Calu3 (cell line): ENCODE measurements at regions not wholly inside any gene's neighbourhood (a gene's known extent, or its start where the extent isn't known, plus 50 kb on each side); places are given as distances from the start of the nearest gene placed in this dataset.

Experiments used
- BruUV-seq: library from RNA; stranded (reverse); fragments of 400-500 nt; replicated peaks from 2 replicates; lab custom pipeline; 2021; lab: Mats Ljungman, UMichigan
- CTCF ChIA-PET: fragments of 300-600 bp; sonication (Branson Sonifier 250); formaldehyde crosslinking; loops from one replicate; lab custom pipeline; 2022; ENCODE audit warnings: antibody characterized with exemption; lab: Charles Lee
- DNase-seq: peaks from one replicate; pipeline ENCODE4 v3.0.0; 2022
- H3K27ac Mint-ChIP-seq: one replicate; pipeline ENCODE4 v1.8.0; 2022; ENCODE audit warnings: mixed read lengths; ENCODE audit not compliant: unreplicated experiment
- H3K27me3 Mint-ChIP-seq: one replicate; pipeline ENCODE4 v1.8.0; 2022; ENCODE audit warnings: mixed read lengths; ENCODE audit not compliant: unreplicated experiment
- H3K36me3 Mint-ChIP-seq: one replicate; pipeline ENCODE4 v1.8.0; 2022; ENCODE audit warnings: mild to moderate bottlenecking, moderate library complexity, mixed read lengths; ENCODE audit not compliant: insufficient read depth, unreplicated experiment
- H3K4me1 Mint-ChIP-seq: one replicate; pipeline ENCODE4 v1.8.0; 2022; ENCODE audit warnings: mild to moderate bottlenecking, low read depth, mixed read lengths; ENCODE audit not compliant: unreplicated experiment
- H3K4me3 Mint-ChIP-seq: one replicate; pipeline ENCODE4 v1.8.0; 2022; ENCODE audit warnings: mild to moderate bottlenecking, low read depth, moderate library complexity, mixed read lengths; ENCODE audit not compliant: unreplicated experiment
- H3K9me3 Mint-ChIP-seq: one replicate; pipeline ENCODE4 v1.8.0; 2022; ENCODE audit warnings: low read depth, mixed read lengths; ENCODE audit not compliant: unreplicated experiment
- intact Hi-C: fragments of 100-400 bp; cut with micrococcal nuclease; formaldehyde crosslinking; loops from one replicate; pipeline ENCODE4 v1.10.0; 2022; ENCODE audit not compliant: unreplicated experiment
- TF ChIP-seq, protein P1 (sequence below): fragments of 200-600 bp; IDR thresholded peaks from one replicate; pipeline ENCODE4 v1.8.0; 2022; ENCODE audit warnings: antibody characterized with exemption; ENCODE audit not compliant: unreplicated experiment

DNA sequence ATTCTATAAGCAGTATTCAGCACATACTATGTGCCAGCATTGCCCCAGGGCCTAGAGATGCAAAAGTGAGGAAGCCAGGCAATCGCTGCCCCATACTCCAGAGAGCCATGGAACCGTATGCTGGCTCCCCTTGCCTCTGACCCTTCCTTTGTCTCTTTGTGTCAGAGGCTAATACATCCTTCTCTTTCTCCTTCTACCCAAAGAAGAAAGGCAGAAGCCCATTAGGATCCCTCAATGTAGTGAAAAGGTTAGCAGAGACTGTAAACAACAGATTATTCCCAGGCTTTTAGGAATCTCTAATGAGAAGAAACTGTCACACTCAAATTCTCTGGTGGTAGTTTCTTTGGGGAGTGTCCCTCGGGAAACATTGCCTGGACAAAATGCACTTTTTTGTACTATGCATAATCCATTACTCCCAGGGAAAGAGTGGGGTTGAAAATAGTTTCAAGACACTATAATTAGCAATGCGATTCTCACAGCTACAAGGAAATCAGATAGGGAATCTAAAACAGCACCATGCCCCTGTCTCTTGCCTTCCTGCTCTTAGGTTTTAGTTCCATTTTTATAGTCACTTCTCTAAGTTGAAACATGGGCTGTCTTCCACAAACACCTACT, 325.2 kb upstream of the CNR1 start:
- Mint-ChIP-seq H3K27ac (no peak overlapping the region), H3K4me3 (no peak overlapping the region), H3K9me3 (no peaks in the 10 kb centered on the region), H3K27me3 (no peaks in the 10 kb centered on the region), H3K36me3 (no peaks in the 10 kb centered on the region), H3K4me1 (no peaks in the 10 kb centered on the region)
- intact Hi-C loops, result loop anchor here (5.0 kb wide), 1 partner anchor 291 kb away; no protein-coding TSS in a partner anchor
- TF ChIP-seq, protein P1, sequence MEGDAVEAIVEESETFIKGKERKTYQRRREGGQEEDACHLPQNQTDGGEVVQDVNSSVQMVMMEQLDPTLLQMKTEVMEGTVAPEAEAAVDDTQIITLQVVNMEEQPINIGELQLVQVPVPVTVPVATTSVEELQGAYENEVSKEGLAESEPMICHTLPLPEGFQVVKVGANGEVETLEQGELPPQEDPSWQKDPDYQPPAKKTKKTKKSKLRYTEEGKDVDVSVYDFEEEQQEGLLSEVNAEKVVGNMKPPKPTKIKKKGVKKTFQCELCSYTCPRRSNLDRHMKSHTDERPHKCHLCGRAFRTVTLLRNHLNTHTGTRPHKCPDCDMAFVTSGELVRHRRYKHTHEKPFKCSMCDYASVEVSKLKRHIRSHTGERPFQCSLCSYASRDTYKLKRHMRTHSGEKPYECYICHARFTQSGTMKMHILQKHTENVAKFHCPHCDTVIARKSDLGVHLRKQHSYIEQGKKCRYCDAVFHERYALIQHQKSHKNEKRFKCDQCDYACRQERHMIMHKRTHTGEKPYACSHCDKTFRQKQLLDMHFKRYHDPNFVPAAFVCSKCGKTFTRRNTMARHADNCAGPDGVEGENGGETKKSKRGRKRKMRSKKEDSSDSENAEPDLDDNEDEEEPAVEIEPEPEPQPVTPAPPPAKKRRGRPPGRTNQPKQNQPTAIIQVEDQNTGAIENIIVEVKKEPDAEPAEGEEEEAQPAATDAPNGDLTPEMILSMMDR, result no peak
- no TSS peak for BruUV-seq
- CTCF ChIA-PET, result no interaction called here
- DNase-seq, result no peak

DNA sequence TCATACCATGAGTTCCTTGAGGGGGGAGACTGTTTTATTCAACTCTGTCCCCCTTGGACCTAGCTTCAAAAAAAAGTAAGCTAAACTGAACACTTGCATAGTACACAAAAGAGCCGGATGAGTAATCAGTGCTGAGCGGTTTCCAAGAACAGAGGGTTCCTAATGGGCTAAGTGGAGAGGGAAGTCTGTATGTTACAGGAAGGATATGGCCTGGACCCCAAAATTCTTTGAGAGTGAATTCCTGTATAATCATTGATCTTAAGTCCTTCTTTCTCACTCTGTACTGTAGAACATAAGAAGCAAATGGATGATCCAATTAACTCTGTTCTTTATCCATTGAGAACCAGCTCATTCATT, 324.7 kb upstream of the CNR1 start:
- no TSS peak for BruUV-seq
- CTCF ChIA-PET, result no interaction called here
- Mint-ChIP-seq H3K9me3 (no peaks in the 10 kb centered on the region), H3K27ac (no peak overlapping the region), H3K4me1 (no peaks in the 10 kb centered on the region), H3K27me3 (no peaks in the 10 kb centered on the region), H3K4me3 (no peak overlapping the region), H3K36me3 (no peaks in the 10 kb centered on the region)
- TF ChIP-seq, protein P1, result no peak
- intact Hi-C loops, result loop anchor here (5.0 kb wide), 1 partner anchor 291 kb away; no protein-coding TSS in a partner anchor
- DNase-seq, result no peak

DNA sequence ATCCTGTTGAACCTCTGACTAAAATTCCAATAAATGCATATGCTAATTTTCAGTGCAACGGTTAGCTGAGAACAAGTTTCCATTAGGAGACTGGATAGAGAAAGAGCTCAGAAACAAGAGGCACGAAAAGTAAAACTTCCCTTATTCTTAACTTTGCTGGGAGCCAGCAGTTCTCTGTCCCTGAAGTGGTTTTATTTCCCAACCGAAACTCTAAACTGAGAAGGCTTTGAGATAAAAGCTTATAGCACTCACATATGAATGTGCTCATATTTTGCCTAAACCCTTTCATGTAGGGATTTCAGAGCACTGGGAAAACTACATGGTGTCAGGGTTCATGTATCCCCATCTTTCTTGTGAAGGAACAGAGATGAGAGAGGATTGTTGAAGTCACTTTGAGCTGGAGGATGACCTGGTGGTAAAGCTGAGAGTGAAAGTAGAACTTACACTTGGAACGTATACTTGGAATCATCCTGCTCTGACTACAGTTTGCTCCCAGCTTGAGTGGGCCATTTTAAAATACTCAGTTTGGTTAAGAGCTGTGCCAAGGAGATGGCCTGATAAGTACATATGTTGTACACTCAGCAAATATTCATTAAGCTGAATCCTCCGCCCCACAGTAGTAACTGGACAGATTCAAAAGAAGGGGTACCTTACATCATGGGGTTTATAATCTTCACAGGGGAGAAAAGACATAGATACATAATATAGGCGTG, 324.2 kb upstream of the CNR1 start:
- H3K27ac Mint-ChIP-seq, result no peak overlapping the region
- no peaks in the 10 kb centered on the region for H3K9me3 Mint-ChIP-seq
- H3K27me3 Mint-ChIP-seq, result no peaks in the 10 kb centered on the region
- intact Hi-C loops, result loop anchor here (5.0 kb wide), 1 partner anchor 292 kb away; no protein-coding TSS in a partner anchor
- H3K4me1 Mint-ChIP-seq, result no peaks in the 10 kb centered on the region
- CTCF ChIA-PET, result no interaction called here
- BruUV-seq, result no TSS peak
- no peak overlapping the region for H3K4me3 Mint-ChIP-seq
- no peaks in the 10 kb centered on the region for H3K36me3 Mint-ChIP-seq
- no peak for DNase-seq
- TF ChIP-seq, protein P1, result no peak

DNA sequence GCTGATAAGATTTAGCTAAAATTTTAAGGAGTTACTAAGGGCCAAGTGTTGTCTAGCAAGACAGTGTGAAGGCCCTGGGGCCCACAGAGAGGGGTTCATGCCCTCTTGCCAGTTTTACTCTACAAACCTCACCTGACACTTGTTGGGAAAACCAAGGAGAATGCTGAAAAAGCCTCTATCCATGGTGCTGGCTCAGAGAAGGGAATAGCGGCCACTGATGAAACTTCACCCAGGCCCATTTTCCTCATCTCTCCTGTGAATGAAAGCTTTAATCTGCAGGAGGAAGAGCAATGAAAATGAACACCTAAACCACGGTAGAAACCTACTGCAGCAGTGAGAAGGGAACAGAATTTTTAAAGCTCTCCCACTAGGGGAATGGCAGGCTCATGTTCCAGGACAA, 317.3 kb upstream of the CNR1 start:
- no peaks in the 10 kb centered on the region for H3K4me1 Mint-ChIP-seq
- peaks cover 5% of the 10 kb centered on the region for H3K9me3 Mint-ChIP-seq
- H3K36me3 Mint-ChIP-seq, result no peaks in the 10 kb centered on the region
- H3K27ac Mint-ChIP-seq, result no peak overlapping the region
- DNase-seq, result no peak
- intact Hi-C loops, result no loop called here
- BruUV-seq, result no TSS peak
- no peak overlapping the region for H3K4me3 Mint-ChIP-seq
- H3K27me3 Mint-ChIP-seq, result peaks cover 7% of the 10 kb centered on the region
- TF ChIP-seq, protein P1, result no peak
- CTCF ChIA-PET, result no interaction called here
